ENCODE measurements at regions not wholly inside any gene's neighbourhood (a gene's known extent, or its start where the extent isn't known, plus 50 kb on each side); places are given as distances from the start of the nearest gene placed in this dataset.
A peak's percentile ranks its signal among the peaks of the same experiment; 100 is the strongest.
"Not testable (repeated sequence)": the region's sequence is repeated elsewhere in the genome, so short reads cannot be mapped to it uniquely, and the experiment has no call there.

GRCh38 chr14:54010981-54011380 lies 54.4 kb upstream of the BMP4 start:
- FAIRE-seq (no peak), DNase-seq (ENCODE audit: insufficient read length) (no peak)
- TF ChIP-seq TAF1 (IDR thresholded peaks at IDR 0.05; ENCODE audit: borderline replicate concordance, low read depth, low read length): no peak
- TF ChIP-seq POLR2AphosphoS5 (IDR thresholded peaks at IDR 0.05; ENCODE audit: low read depth, low read length): no peak
- TF ChIP-seq POLR2A (IDR thresholded peaks at IDR 0.05; ENCODE audit: low read depth, low read length): no peak

DNA sequence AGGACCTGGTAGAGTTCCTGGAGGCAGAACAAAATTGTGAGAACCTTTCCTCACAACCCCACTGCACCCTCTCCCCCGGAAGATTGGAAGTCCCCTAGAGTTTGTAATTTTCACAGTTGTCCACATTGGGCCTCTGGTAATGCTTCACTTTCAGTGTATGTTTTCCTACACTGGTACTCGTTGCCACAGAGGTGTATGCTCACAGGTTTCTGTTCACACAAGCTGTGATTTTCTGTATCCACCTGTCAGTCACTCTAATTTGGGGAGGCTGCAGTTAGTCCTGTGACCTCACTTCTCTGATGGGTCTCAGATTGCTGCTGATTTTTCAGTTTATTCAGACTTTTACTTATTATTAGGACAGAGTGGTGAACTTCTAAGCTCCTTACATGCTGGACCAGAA lies 66.4 kb upstream of the BMP4 start:
- FAIRE-seq: no peak
- no peak for DNase-seq (ENCODE audit: insufficient read length)
- TF ChIP-seq POLR2A (IDR thresholded peaks at IDR 0.05; ENCODE audit: low read depth, low read length) (no peak), TAF1 (IDR thresholded peaks at IDR 0.05; ENCODE audit: borderline replicate concordance, low read depth, low read length) (no peak), POLR2AphosphoS5 (IDR thresholded peaks at IDR 0.05; ENCODE audit: low read depth, low read length) (no peak)

DNA sequence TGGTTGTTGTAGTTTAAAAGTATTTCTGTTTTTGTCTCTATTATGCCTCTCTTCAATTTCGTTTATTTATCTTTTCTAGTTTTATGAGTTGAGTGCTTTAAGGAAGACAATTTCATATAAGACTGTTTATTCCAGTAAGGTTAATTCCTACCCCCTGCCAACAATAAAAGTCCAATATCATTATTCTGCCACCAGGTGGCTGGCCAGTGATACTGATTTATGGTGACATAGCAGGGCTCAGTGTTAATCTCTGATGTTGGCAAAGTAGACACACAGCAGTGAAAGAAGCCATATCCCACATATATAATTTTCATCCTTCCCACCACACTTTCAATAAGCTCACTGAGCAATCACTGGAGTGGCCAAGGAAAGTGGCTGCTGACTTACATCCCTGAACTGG lies 69.0 kb upstream of the BMP4 start:
- DNase-seq (ENCODE audit: insufficient read length): no peak
- TF ChIP-seq POLR2AphosphoS5 (IDR thresholded peaks at IDR 0.05; ENCODE audit: low read depth, low read length) (no peak), TAF1 (IDR thresholded peaks at IDR 0.05; ENCODE audit: borderline replicate concordance, low read depth, low read length) (no peak), POLR2A (IDR thresholded peaks at IDR 0.05; ENCODE audit: low read depth, low read length) (no peak)
- FAIRE-seq: peak; percentile 38

DNA sequence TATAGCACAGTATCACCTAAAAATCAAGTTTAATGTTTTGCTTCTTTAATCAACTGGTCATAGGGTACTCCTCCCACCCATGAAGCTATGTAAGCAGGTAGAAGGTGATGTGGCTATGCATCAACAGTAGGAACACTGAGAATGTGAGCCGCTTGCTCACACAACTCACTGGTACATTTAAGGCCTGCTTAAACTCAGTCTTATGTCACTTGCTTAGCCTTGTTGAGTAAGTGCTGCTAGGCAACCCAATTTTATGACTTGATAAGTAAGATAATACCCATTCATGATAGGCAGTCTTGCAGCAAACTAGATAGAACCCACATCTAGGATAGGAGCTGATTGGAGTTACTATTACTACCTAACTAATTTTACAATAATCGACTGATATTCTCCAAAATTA lies 70.0 kb upstream of the BMP4 start:
- no peak for TF ChIP-seq TAF1 (IDR thresholded peaks at IDR 0.05; ENCODE audit: borderline replicate concordance, low read depth, low read length)
- no peak for TF ChIP-seq POLR2AphosphoS5 (IDR thresholded peaks at IDR 0.05; ENCODE audit: low read depth, low read length)
- TF ChIP-seq POLR2A (IDR thresholded peaks at IDR 0.05; ENCODE audit: low read depth, low read length): no peak
- DNase-seq (ENCODE audit: insufficient read length) (no peak), FAIRE-seq (no peak)

GRCh38 chr14:54030996-54031395 lies 74.4 kb upstream of the BMP4 start:
- not testable (repeated sequence) for FAIRE-seq; DNase-seq (ENCODE audit: insufficient read length)

DNA sequence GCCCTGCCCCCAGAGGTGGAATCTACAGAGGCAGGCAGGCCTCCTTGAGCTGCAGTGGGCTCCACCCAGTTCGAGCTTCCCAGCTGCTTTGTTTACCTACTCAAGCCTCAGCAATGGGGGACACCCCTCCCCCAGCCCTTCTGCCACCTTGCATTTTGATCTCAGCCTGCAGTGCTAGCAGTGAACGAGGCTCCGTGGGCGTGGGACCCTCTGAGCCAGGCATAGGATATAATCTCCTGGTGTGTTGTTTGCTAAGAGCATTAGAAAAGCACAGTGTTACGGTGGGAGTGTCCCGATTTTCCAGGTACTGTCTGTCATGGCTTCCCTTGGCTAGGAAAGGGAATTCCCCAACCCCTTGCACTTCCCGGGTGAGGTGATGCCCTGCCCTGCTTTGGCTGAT lies 76.7 kb upstream of the BMP4 start:
- DNase-seq (ENCODE audit: insufficient read length); FAIRE-seq: not testable (repeated sequence)

GRCh38 chr14:54038724-54039123 lies 82.1 kb upstream of the BMP4 start:
- FAIRE-seq (no peak), DNase-seq (ENCODE audit: insufficient read length) (no peak)
- no peak for TF ChIP-seq POLR2A (IDR thresholded peaks at IDR 0.05; ENCODE audit: low read depth, low read length)
- TF ChIP-seq TAF1 (IDR thresholded peaks at IDR 0.05; ENCODE audit: borderline replicate concordance, low read depth, low read length): no peak

DNA sequence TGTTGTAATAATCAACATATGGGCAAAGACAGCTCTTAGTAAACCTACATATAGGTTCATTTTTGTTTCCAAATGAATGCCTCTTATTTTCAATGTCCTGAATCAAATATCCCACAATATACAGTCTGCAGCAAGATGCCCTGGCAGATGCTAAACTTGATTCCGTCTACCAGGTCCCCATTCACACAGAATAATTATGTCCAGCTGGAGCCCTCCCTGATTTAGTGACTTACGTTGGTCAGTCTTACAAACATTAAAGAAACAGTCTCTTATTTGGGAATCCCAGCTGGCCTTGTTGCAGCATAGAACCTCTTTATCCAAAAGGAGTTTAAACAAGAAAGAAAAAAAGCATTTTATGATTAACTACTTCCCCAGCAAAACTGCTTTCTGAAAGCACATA lies 82.7 kb upstream of the BMP4 start:
- FAIRE-seq: no peak
- no peak for TF ChIP-seq POLR2A (IDR thresholded peaks at IDR 0.05; ENCODE audit: low read depth, low read length)
- no peak for TF ChIP-seq TAF1 (IDR thresholded peaks at IDR 0.05; ENCODE audit: borderline replicate concordance, low read depth, low read length)
- TF ChIP-seq POLR2AphosphoS5 (IDR thresholded peaks at IDR 0.05; ENCODE audit: low read depth, low read length): no peak
- no peak for DNase-seq (ENCODE audit: insufficient read length)

DNA sequence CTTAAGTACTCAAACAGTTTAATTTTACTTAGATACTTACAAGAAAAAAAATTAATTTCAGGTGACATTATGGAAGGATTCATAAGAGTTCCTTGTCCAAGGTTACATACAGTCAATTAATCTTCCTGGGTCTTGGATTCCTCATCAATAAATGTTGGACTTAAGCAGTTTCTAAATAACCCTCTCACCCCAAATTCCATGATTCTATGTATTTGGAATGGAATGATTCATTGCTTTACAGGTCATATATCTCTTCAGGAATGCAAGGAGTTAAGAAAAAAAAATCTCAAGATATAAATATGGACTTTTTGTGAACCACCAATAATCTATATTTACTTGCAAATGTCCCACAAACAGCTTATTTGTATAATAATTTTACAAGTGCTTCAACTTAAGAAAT lies 84.2 kb upstream of the BMP4 start:
- FAIRE-seq (no peak), DNase-seq (ENCODE audit: insufficient read length) (no peak)
- TF ChIP-seq POLR2AphosphoS5 (IDR thresholded peaks at IDR 0.05; ENCODE audit: low read depth, low read length): no peak
- no peak for TF ChIP-seq POLR2A (IDR thresholded peaks at IDR 0.05; ENCODE audit: low read depth, low read length)
- TF ChIP-seq TAF1 (IDR thresholded peaks at IDR 0.05; ENCODE audit: borderline replicate concordance, low read depth, low read length): no peak

- FAIRE-seq (no peak), DNase-seq (ENCODE audit: insufficient read length) (no peak)
- TF ChIP-seq POLR2AphosphoS5 (IDR thresholded peaks at IDR 0.05; ENCODE audit: low read depth, low read length) (no peak), POLR2A (IDR thresholded peaks at IDR 0.05; ENCODE audit: low read depth, low read length) (no peak), TAF1 (IDR thresholded peaks at IDR 0.05; ENCODE audit: borderline replicate concordance, low read depth, low read length) (no peak)
These were observed 89.6 kb upstream of the BMP4 start for GRCh38 chr14:54046250-54046649.

DNA sequence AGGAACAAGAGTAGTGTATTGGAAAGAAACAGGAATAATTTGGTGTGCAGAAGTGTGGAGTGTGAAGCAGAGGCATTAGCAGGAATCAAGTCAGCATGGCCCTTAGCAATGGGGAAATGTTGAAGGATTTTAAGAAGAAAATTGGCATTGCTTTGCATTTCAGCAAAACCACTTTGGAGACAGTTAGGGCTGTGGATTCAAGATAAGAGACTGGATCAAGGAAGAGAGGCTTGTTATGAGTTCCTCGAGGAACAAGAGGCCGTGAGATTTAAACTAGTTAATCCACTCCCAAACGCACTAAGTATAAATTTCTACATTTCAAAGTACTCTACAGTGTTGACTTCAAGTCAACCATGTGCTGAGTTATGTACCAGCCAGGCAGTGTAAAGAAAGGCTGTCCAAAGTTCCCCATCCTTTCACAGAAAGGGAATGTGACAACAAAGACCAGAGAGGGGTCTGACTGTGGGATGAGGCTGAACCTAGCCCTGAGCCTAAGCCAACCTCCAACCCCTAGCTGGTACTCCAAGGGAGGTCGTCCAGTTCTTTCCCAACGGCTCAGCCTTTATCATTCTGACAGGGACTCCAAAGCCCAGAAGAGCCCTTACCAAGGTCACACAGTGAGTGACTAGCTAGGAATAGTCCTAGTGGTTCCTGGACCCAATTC lies 91.2 kb upstream of the BMP4 start:
- TF ChIP-seq POLR2AphosphoS5 (IDR thresholded peaks at IDR 0.05; ENCODE audit: low read depth, low read length): no peak
- no peak for TF ChIP-seq POLR2A (IDR thresholded peaks at IDR 0.05; ENCODE audit: low read depth, low read length)
- no peak for TF ChIP-seq TAF1 (IDR thresholded peaks at IDR 0.05; ENCODE audit: borderline replicate concordance, low read depth, low read length)
- FAIRE-seq (no peak), DNase-seq (ENCODE audit: insufficient read length) (no peak)

DNA sequence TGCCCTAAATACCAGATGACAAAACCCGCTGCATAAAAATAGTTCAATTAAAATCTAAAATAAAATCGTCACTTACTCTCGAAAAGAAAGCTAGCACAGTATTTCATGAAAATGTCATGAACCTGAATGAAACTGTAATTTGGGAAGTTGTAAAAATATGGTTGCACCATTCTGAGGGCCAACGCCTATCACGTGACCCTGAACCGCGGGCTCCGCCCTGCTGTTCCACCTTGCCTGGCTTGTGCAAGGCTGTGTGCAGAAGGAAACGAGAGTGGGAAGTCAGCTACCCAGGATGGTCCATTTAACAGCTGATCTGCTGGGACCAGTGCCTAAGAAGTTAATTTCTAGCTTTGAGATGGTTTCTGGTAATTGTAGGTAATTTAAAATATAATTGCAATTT lies 91.7 kb upstream of the BMP4 start:
- FAIRE-seq (no peak), DNase-seq (ENCODE audit: insufficient read length) (no peak)
- TF ChIP-seq POLR2AphosphoS5 (IDR thresholded peaks at IDR 0.05; ENCODE audit: low read depth, low read length) (no peak), POLR2A (IDR thresholded peaks at IDR 0.05; ENCODE audit: low read depth, low read length) (no peak), TAF1 (IDR thresholded peaks at IDR 0.05; ENCODE audit: borderline replicate concordance, low read depth, low read length) (no peak)

- no peak for DNase-seq (ENCODE audit: insufficient read length)
- no peak for FAIRE-seq
- TF ChIP-seq POLR2AphosphoS5 (IDR thresholded peaks at IDR 0.05; ENCODE audit: low read depth, low read length) (no peak), POLR2A (IDR thresholded peaks at IDR 0.05; ENCODE audit: low read depth, low read length) (no peak), TAF1 (IDR thresholded peaks at IDR 0.05; ENCODE audit: borderline replicate concordance, low read depth, low read length) (no peak)
These were observed 92.1 kb upstream of the BMP4 start for GRCh38 chr14:54048736-54049135.

Measured in GM12892 (cell line).